WTC11 (cell line): ENCODE measurements at regions not wholly inside any gene's neighbourhood (a gene's known extent, or its start where the extent isn't known, plus 50 kb on each side); places are given as distances from the start of the nearest gene placed in this dataset.

Experiments used
- CBFB ChIP-seq: sonication (generic); formaldehyde crosslinking; IDR thresholded peaks from 2 replicates; pipeline ENCODE4 v1.8.1; 2022; ENCODE audit warnings: mild to moderate bottlenecking, low read depth, missing genetic modification reagents
- CREM ChIP-seq: sonication (generic); formaldehyde crosslinking; IDR thresholded peaks from 2 replicates; pipeline ENCODE4 v1.8.1; 2022; ENCODE audit warnings: mild to moderate bottlenecking, missing genetic modification reagents, moderate library complexity
- CTCF ChIP-seq: fragments of 200-600 bp; IDR thresholded peaks from 2 replicates; pipeline ENCODE4 v1.8.0; 2022; ENCODE audit warnings: antibody characterized with exemption
- FOXJ3 ChIP-seq: sonication (generic); formaldehyde crosslinking; IDR thresholded peaks from 2 replicates; pipeline ENCODE4 v1.9.0; 2021; ENCODE audit warnings: missing genetic modification reagents, mild to moderate bottlenecking, borderline replicate concordance
- FOXP1 ChIP-seq: sonication (generic); formaldehyde crosslinking; IDR thresholded peaks from 2 replicates; pipeline ENCODE4 v1.8.0; 2022; ENCODE audit warnings: missing genetic modification reagents, mild to moderate bottlenecking, moderate library complexity, borderline replicate concordance
- JUN ChIP-seq: sonication (generic); formaldehyde crosslinking; IDR thresholded peaks from 2 replicates; pipeline ENCODE4 v1.8.0; 2023; ENCODE audit warnings: mild to moderate bottlenecking, missing genetic modification reagents
- SP1 ChIP-seq: sonication (generic); formaldehyde crosslinking; conservative IDR thresholded peaks from 2 replicates; pipeline ENCODE4 v1.8.1; 2022; ENCODE audit warnings: missing genetic modification reagents
- TEAD4 ChIP-seq: sonication (generic); formaldehyde crosslinking; IDR thresholded peaks from 2 replicates; pipeline ENCODE4 v1.8.0; 2022; ENCODE audit warnings: mild to moderate bottlenecking, missing genetic modification reagents
- TF ChIP-seq, protein P1 (sequence below): sonication (generic); formaldehyde crosslinking; conservative IDR thresholded peaks from 2 replicates; pipeline ENCODE4 v1.8.1; 2022; ENCODE audit warnings: mild to moderate bottlenecking, missing genetic modification reagents

DNA sequence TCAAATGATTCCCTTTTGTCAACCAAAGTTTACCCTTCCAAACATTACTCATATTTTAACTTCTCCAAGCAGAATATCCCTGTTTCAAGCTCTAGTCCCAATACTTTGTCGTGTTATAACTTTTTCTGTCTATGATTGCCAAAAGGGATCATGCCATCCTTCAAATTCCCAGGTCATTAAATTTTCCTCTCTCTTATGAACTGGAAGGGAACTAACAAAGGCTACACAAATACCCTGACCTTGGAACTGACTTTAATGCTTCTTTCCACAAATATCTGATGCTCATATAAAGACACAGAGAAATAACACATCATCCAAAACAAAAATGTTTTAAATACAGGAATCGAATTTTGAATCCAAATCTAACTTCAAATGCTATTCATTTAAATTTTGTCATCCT is 1352.7 kb downstream of the CDH11 start:
- TF ChIP-seq JUN (CRISPR knock-in tag) (no peak), TEAD4 (CRISPR knock-in tag) (no peak), CTCF (no peak), FOXJ3 (no peak), CBFB (CRISPR knock-in tag) (no peak), CREM (CRISPR knock-in tag) (no peak), FOXP1 (CRISPR knock-in tag) (no peak), SP1 (CRISPR knock-in tag) (no peak)
- TF ChIP-seq, protein P1, sequence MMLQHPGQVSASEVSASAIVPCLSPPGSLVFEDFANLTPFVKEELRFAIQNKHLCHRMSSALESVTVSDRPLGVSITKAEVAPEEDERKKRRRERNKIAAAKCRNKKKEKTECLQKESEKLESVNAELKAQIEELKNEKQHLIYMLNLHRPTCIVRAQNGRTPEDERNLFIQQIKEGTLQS: no peak
